SK-N-SH (cell line): ENCODE measurements at regions not wholly inside any gene's neighbourhood (a gene's known extent, or its start where the extent isn't known, plus 50 kb on each side); places are given as distances from the start of the nearest gene placed in this dataset.

Experiments used
- CTCF ChIA-PET: fragments of 300-600, 350-600 bp; formaldehyde crosslinking; extraction: SDS; loops from one replicate; lab custom pipeline; 2021; lab: Yijun Ruan, JAX
- POLR2A ChIA-PET: fragments of 350-600 bp; sonication (Branson Sonifier 250); formaldehyde crosslinking; extraction: SDS; loops from one replicate; lab custom pipeline; 2020; ENCODE audit warnings: antibody characterized with exemption, inconsistent platforms; lab: Yijun Ruan, JAX
- DNase-seq: peaks from one replicate; pipeline ENCODE4 v3.0.0; 2012
- H2AFZ ChIP-seq: fragments of 200-600 bp; sonication (generic); 2 replicates; pipeline ENCODE4 v1.8.1; 2016; ENCODE audit warnings: antibody characterized with exemption, mild to moderate bottlenecking, low read depth
- H3F3A ChIP-seq: fragments of 200-600 bp; sonication (generic); replicated peaks from 2 replicates; pipeline ENCODE3; 2016; ENCODE audit warnings: antibody characterized with exemption, mild to moderate bottlenecking; ENCODE audit not compliant: insufficient read depth
- H3K27ac ChIP-seq, 2 experiments: fragments of 200-500 bp in 1 of 2; fragments of 200-600 bp in 1 of 2; sonication (Bioruptor generic) in 1 of 2; sonication (generic), shearing (Covaris generic) in 1 of 2; 2 replicates each; pipeline versions ENCODE4 v1.5.1 to v1.6.1; 2014 to 2016; ENCODE audit warnings: low read depth in 2 of 2, inconsistent platforms in 1 of 2, low read length in 1 of 2, mild to moderate bottlenecking in 1 of 2, mixed read lengths in 1 of 2
- H3K27me3 ChIP-seq: fragments of 200-600 bp; sonication (generic), shearing (Covaris generic); 2 replicates; pipeline ENCODE4 v1.6.1; 2016; ENCODE audit warnings: mixed run types; ENCODE audit not compliant: insufficient read depth
- H3K36me3 ChIP-seq, 2 experiments: fragments of 200-500 bp in 1 of 2; fragments of 200-600 bp in 1 of 2; sonication (Bioruptor generic) in 1 of 2; sonication (generic) in 1 of 2; replicated peaks in 1 of 2; 2 replicates each; pipeline versions ENCODE3 to v1.5.1; 2014 to 2016; ENCODE audit warnings: low read length in 1 of 2, mild to moderate bottlenecking in 1 of 2; ENCODE audit not compliant: insufficient read depth in 2 of 2, control insufficient read depth in 1 of 2
- H3K4me1 ChIP-seq, 2 experiments: fragments of 200-500 bp in 1 of 2; fragments of 200-600 bp in 1 of 2; sonication (Bioruptor generic) in 1 of 2; sonication (generic), shearing (Covaris generic) in 1 of 2; 2 replicates each; pipeline versions ENCODE4 v1.5.1 to v1.6.1; 2014 to 2016; ENCODE audit warnings: low read depth in 1 of 2, low read length in 1 of 2, mixed run types in 1 of 2; ENCODE audit not compliant: insufficient read depth in 2 of 2, control insufficient read depth in 1 of 2
- H3K4me2 ChIP-seq: fragments of 200-600 bp; sonication (generic), shearing (Covaris generic); 2 replicates; pipeline ENCODE4 v1.6.1; 2017; ENCODE audit warnings: mixed run types
- H3K4me3 ChIP-seq, 2 experiments: fragments of 200-500 bp in 1 of 2; fragments of 200-600 bp in 1 of 2; sonication (Bioruptor generic) in 1 of 2; sonication (generic), shearing (Covaris generic) in 1 of 2; 2 replicates each; pipeline versions ENCODE4 v1.5.1 to v1.8.1; 2014 to 2016; ENCODE audit warnings: low read depth in 2 of 2, inconsistent platforms in 1 of 2, low read length in 1 of 2, mild to moderate bottlenecking in 1 of 2, mixed read lengths in 1 of 2, moderate library complexity in 1 of 2
- H3K79me2 ChIP-seq: fragments of 200-600 bp; sonication (generic); 2 replicates; pipeline ENCODE4 v1.8.1; 2017; ENCODE audit warnings: mild to moderate bottlenecking; ENCODE audit not compliant: insufficient read depth
- H3K9ac ChIP-seq: fragments of 200-600 bp; sonication (generic); 2 replicates; pipeline ENCODE4 v1.6.1; 2017; ENCODE audit warnings: mixed run types
- H3K9me2 ChIP-seq: fragments of 200-600 bp; sonication (generic); 2 replicates; pipeline ENCODE4 v1.6.1; 2017; ENCODE audit warnings: mixed run types
- H3K9me3 ChIP-seq: fragments of 200-600 bp; sonication (generic); 2 replicates; pipeline ENCODE4 v1.6.1; 2017; ENCODE audit warnings: mixed run types, mild to moderate bottlenecking, moderate library complexity
- H4K20me1 ChIP-seq: fragments of 200-600 bp; sonication (generic); 2 replicates; pipeline ENCODE4 v1.6.1; 2017; ENCODE audit warnings: mild to moderate bottlenecking, mixed run types; ENCODE audit not compliant: insufficient read depth
- CHD2 ChIP-seq: fragments of 150-350 bp; IDR thresholded peaks from 2 replicates; pipeline ENCODE4 v1.6.1; 2018; ENCODE audit warnings: low read length; ENCODE audit not compliant: partially characterized antibody
- EZH2phosphoT487 ChIP-seq: fragments of 200-600 bp; sonication (generic); IDR thresholded peaks from 2 replicates; pipeline ENCODE4 v1.6.1; 2017; ENCODE audit warnings: low read depth, mixed run types, mild to moderate bottlenecking, antibody characterized with exemption, moderate library complexity, borderline replicate concordance
- FOSL2 ChIP-seq: IDR thresholded peaks from 2 replicates; pipeline ENCODE4 v1.4.0; 2012; ENCODE audit warnings: low read depth, mild to moderate bottlenecking, moderate library complexity, borderline replicate concordance
- FOXJ3 ChIP-seq: sonication (generic); formaldehyde crosslinking; IDR thresholded peaks from 2 replicates; pipeline ENCODE4 v1.5.1; 2020; ENCODE audit warnings: mild to moderate bottlenecking, missing genetic modification reagents
- MXI1 ChIP-seq: IDR thresholded peaks from 2 replicates; pipeline ENCODE4 v1.6.1; 2012; ENCODE audit warnings: mild to moderate bottlenecking, low read depth, low read length, improper control_type of control experiment
- NFIC ChIP-seq: IDR thresholded peaks from 2 replicates; pipeline ENCODE4 v1.4.0; 2012; ENCODE audit warnings: borderline replicate concordance
- NRF1 ChIP-seq: IDR thresholded peaks from 2 replicates; pipeline ENCODE4 v1.6.1; 2012; ENCODE audit warnings: low read depth, mild to moderate bottlenecking, low read length
- POLR2AphosphoS5 ChIP-seq: IDR thresholded peaks from 2 replicates; pipeline ENCODE4 v1.6.1; 2012; ENCODE audit warnings: low read depth, low read length
- RAD21 ChIP-seq: IDR thresholded peaks from 2 replicates; pipeline ENCODE4 v1.6.1; 2012; ENCODE audit warnings: mild to moderate bottlenecking, low read length
- SIN3A ChIP-seq: IDR thresholded peaks from 2 replicates; pipeline ENCODE4 v1.6.1; 2012; ENCODE audit warnings: low read depth, mild to moderate bottlenecking, low read length, moderate library complexity, borderline replicate concordance
- TAF1 ChIP-seq: IDR thresholded peaks from 2 replicates; pipeline ENCODE4 v1.6.1; 2012; ENCODE audit warnings: low read depth, mild to moderate bottlenecking, low read length, moderate library complexity, borderline replicate concordance
- TCF12 ChIP-seq: IDR thresholded peaks from 2 replicates; pipeline ENCODE4 v1.4.0; 2012
- YY1 ChIP-seq: IDR thresholded peaks from 2 replicates; pipeline ENCODE4 v1.4.0; 2012; ENCODE audit warnings: low read depth, mild to moderate bottlenecking
- WGBS: methylation state at CpG from one replicate; pipeline ENCODE4 v1.1.6; 2017; ENCODE audit warnings: low lambda C conversion rate; 5-methylcytosine and 5-hydroxymethylcytosine counted together
- TF ChIP-seq, protein P1 (sequence below): fragments of 150-350 bp; IDR thresholded peaks from 2 replicates; pipeline ENCODE4 v1.6.1; 2016; ENCODE audit warnings: mild to moderate bottlenecking, low read depth, low read length
- TF ChIP-seq, protein P2 (sequence below): IDR thresholded peaks from 2 replicates; pipeline ENCODE4 v1.4.0; 2012; ENCODE audit warnings: low read depth, borderline replicate concordance
- TF ChIP-seq, protein P3 (sequence below): IDR thresholded peaks from 2 replicates; pipeline ENCODE4; 2012
- TF ChIP-seq, protein P4 (sequence below): fragments of 150-350 bp; IDR thresholded peaks from 2 replicates; pipeline ENCODE4 v1.6.1; 2017; ENCODE audit warnings: antibody characterized with exemption, low read length, low read depth, borderline replicate concordance

DNA sequence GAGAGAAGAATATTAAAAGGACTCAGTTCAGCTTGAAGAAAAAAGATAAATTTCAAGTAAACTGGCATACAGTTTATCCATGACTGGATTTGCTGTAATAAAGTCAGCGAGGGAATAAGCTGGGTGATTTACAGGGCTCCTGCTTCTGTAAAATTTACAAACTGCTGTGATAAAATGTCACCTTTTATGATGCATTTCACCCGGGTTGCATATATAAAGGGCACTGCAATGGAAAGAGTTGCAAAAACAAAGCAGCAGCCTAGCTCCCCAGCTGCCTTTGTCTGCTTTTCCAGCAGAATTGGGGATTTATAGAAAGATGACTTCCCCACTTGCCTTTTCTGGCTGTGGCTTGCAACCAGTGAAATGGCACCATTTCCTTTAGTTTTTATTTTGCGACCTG is 132.5 kb upstream of the LHCGR start (continued):
- TF ChIP-seq, protein P1, sequence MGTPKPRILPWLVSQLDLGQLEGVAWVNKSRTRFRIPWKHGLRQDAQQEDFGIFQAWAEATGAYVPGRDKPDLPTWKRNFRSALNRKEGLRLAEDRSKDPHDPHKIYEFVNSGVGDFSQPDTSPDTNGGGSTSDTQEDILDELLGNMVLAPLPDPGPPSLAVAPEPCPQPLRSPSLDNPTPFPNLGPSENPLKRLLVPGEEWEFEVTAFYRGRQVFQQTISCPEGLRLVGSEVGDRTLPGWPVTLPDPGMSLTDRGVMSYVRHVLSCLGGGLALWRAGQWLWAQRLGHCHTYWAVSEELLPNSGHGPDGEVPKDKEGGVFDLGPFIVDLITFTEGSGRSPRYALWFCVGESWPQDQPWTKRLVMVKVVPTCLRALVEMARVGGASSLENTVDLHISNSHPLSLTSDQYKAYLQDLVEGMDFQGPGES = no peak
- TF ChIP-seq NFIC = no peak

DNA sequence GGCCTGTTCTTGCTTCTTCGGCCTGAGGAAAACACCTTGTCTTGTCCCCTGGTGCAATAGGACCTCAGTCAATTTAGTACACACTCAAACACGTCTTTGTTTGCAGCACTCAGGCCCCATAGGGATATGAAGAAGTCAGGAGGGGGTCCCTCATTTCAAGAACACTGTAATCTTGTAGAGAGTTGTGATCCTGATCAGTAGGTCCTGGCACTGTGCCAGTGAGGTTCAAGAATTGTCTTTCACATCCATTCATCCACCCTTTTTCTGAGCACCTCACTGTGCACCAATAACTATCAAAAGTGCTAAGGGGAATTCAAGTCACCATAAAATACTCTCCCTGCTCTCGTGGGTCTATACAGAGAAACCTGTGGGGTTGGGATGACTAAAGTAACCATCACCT is 131.4 kb upstream of the LHCGR start:
- no peak overlapping the region for H3K4me3 ChIP-seq
- H3K27me3 ChIP-seq = no peaks in the 10 kb centered on the region
- TF ChIP-seq FOSL2 = no peak
- no peak overlapping the region for H3K9ac ChIP-seq
- no peaks in the 10 kb centered on the region for H4K20me1 ChIP-seq
- H3K4me2 ChIP-seq = no peak overlapping the region
- ChIA-PET CTCF (no interaction called here), POLR2A (no interaction called here)
- no peaks in the 10 kb centered on the region for H3K79me2 ChIP-seq
- no peak for DNase-seq
- H2AFZ ChIP-seq = no peak overlapping the region
- WGBS = 44% methylated on average over 3 of the region's 3 CpGs
- H3F3A ChIP-seq = no peaks in the 10 kb centered on the region
- H3K9me3 ChIP-seq = no peaks in the 10 kb centered on the region
- H3K9me2 ChIP-seq = no peaks in the 10 kb centered on the region
- H3K27ac ChIP-seq = no peak overlapping the region
- no peaks in the 10 kb centered on the region for H3K36me3 ChIP-seq
- H3K4me1 ChIP-seq = no peaks in the 10 kb centered on the region; a peak in 2 of 4 replicates

DNA sequence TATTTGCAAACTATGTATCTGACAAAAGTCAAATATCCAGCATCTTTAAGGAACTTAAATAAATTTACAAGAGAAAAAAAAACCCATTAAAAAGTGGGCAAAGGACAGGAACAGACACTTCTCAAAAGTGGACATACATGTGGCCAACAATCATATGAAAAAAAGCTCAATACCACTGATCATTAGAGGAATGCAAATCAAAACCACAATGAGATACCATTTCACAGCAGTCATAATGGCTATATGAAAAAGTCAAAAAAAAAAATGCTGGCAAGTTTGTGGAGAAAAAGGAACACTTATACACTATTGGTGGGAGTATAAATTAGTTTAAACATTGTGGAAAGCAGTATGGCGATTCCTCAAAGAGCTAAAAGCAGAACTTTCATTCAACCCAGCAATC is 130.3 kb upstream of the LHCGR start:
- Histone ChIP-seq H3F3A (no peaks in the 10 kb centered on the region), H3K9ac (no peak overlapping the region), H3K9me2 (no peaks in the 10 kb centered on the region), H3K4me2 (no peak overlapping the region), H3K36me3 (no peaks in the 10 kb centered on the region), H2AFZ (no peak overlapping the region), H4K20me1 (no peaks in the 10 kb centered on the region), H3K4me3 (no peak overlapping the region), H3K27ac (no peak overlapping the region)
- CTCF ChIA-PET = no interaction called here
- no peak for TF ChIP-seq MXI1
- TF ChIP-seq NFIC = no peak
- TF ChIP-seq SIN3A = no peak
- no peak for TF ChIP-seq EZH2phosphoT487
- no peak for TF ChIP-seq POLR2AphosphoS5
- no peak for TF ChIP-seq FOSL2
- TF ChIP-seq, protein P2, sequence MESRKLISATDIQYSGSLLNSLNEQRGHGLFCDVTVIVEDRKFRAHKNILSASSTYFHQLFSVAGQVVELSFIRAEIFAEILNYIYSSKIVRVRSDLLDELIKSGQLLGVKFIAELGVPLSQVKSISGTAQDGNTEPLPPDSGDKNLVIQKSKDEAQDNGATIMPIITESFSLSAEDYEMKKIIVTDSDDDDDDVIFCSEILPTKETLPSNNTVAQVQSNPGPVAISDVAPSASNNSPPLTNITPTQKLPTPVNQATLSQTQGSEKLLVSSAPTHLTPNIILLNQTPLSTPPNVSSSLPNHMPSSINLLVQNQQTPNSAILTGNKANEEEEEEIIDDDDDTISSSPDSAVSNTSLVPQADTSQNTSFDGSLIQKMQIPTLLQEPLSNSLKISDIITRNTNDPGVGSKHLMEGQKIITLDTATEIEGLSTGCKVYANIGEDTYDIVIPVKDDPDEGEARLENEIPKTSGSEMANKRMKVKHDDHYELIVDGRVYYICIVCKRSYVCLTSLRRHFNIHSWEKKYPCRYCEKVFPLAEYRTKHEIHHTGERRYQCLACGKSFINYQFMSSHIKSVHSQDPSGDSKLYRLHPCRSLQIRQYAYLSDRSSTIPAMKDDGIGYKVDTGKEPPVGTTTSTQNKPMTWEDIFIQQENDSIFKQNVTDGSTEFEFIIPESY = no peak
- TF ChIP-seq, protein P3, sequence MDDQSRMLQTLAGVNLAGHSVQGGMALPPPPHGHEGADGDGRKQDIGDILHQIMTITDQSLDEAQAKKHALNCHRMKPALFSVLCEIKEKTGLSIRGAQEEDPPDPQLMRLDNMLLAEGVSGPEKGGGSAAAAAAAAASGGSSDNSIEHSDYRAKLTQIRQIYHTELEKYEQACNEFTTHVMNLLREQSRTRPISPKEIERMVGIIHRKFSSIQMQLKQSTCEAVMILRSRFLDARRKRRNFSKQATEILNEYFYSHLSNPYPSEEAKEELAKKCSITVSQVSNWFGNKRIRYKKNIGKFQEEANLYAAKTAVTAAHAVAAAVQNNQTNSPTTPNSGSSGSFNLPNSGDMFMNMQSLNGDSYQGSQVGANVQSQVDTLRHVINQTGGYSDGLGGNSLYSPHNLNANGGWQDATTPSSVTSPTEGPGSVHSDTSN = no peak
- no peak for TF ChIP-seq TCF12
- TF ChIP-seq TAF1 = no peak
- TF ChIP-seq NRF1 = no peak
- TF ChIP-seq FOXJ3 (CRISPR knock-in tag) = no peak
- no peak for TF ChIP-seq YY1
- TF ChIP-seq CHD2 = no peak
- TF ChIP-seq, protein P4, sequence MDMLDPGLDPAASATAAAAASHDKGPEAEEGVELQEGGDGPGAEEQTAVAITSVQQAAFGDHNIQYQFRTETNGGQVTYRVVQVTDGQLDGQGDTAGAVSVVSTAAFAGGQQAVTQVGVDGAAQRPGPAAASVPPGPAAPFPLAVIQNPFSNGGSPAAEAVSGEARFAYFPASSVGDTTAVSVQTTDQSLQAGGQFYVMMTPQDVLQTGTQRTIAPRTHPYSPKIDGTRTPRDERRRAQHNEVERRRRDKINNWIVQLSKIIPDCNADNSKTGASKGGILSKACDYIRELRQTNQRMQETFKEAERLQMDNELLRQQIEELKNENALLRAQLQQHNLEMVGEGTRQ = no peak
- TF ChIP-seq RAD21 = no peak
- TF ChIP-seq, all 33 proteins: peak for 0
- WGBS = 38% methylated on average over 1 of the region's 1 CpG
- no peaks in the 10 kb centered on the region for H3K79me2 ChIP-seq
- H3K27me3 ChIP-seq = no peaks in the 10 kb centered on the region
- no peak for DNase-seq
- no peaks in the 10 kb centered on the region; a peak in 1 of 4 replicates for H3K4me1 ChIP-seq
- POLR2A ChIA-PET = no interaction called here
- no peaks in the 10 kb centered on the region for H3K9me3 ChIP-seq
